OCI-LY1 (cell line): ENCODE measurements at regions not wholly inside any gene's neighbourhood (a gene's known extent, or its start where the extent isn't known, plus 50 kb on each side); places are given as distances from the start of the nearest gene placed in this dataset.

Experiments
- EZH2 ChIP-seq: fragments of 200-600 bp; sonication (generic), shearing (Covaris generic); IDR thresholded peaks from 2 replicates; pipeline ENCODE4 v1.8.0; 2017; ENCODE audit warnings: borderline replicate concordance, mixed run types, mild to moderate bottlenecking, antibody characterized with exemption, low read length, moderate library complexity, mixed read lengths
- TF ChIP-seq, protein P1 (sequence below): fragments of 200-600 bp; sonication (generic), shearing (Covaris generic); IDR thresholded peaks from 2 replicates; pipeline ENCODE4 v1.5.1; 2017; ENCODE audit warnings: mild to moderate bottlenecking, antibody characterized with exemption, low read length, moderate library complexity, mixed read lengths

DNA sequence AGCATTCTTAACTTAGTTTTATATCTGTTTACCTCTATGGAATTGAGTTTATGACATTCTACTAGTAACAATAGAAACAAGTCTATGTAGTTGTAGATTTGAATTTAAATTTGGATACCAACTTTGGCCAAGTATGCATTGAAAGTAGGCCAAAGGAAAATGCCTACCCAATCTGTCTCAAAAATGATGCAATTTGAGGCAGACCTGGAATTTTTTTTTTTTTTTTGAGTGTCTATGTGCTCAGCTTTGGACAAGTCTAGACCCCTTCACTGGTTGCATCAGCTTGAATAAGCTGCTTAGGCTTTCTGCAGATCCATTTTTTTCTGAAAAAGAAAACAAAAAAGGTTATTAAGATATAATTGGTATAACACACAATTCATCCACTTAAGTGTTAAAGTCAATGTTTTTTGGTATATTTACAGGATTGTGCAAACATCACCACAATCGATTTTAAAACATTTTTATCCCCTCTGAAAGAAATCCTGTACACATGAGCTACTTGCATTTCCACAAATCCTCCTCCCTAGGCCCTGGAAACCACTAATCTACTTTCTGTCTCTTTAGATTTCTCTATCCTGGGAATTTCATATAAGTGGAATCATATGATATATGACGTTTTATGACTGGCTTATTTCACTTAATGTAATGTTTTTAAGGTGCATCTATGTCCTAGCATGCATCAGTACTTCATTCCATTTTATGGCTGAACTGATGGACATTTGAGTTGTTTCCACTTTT is 185.1 kb upstream of the CCDC68 start:
- TF ChIP-seq, protein P1, sequence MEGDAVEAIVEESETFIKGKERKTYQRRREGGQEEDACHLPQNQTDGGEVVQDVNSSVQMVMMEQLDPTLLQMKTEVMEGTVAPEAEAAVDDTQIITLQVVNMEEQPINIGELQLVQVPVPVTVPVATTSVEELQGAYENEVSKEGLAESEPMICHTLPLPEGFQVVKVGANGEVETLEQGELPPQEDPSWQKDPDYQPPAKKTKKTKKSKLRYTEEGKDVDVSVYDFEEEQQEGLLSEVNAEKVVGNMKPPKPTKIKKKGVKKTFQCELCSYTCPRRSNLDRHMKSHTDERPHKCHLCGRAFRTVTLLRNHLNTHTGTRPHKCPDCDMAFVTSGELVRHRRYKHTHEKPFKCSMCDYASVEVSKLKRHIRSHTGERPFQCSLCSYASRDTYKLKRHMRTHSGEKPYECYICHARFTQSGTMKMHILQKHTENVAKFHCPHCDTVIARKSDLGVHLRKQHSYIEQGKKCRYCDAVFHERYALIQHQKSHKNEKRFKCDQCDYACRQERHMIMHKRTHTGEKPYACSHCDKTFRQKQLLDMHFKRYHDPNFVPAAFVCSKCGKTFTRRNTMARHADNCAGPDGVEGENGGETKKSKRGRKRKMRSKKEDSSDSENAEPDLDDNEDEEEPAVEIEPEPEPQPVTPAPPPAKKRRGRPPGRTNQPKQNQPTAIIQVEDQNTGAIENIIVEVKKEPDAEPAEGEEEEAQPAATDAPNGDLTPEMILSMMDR: no peak
- TF ChIP-seq EZH2: no peak
